IPS DF 4.7 (cell line): ENCODE measurements at regions not wholly inside any gene's neighbourhood (a gene's known extent, or its start where the extent isn't known, plus 50 kb on each side); places are given as distances from the start of the nearest gene placed in this dataset.
A peak's percentile ranks its signal among the peaks of the same experiment; 100 is the strongest.
"Not testable (repeated sequence)": the region's sequence is repeated elsewhere in the genome, so short reads cannot be mapped to it uniquely, and the experiment has no call there.

ENCODE experiments used
- DNase-seq: peaks from one replicate; pipeline ENCODE4 v3.0.0-alpha.2; 2013; ENCODE audit warnings: low spot score; ENCODE audit errors: extremely low read depth

DNA sequence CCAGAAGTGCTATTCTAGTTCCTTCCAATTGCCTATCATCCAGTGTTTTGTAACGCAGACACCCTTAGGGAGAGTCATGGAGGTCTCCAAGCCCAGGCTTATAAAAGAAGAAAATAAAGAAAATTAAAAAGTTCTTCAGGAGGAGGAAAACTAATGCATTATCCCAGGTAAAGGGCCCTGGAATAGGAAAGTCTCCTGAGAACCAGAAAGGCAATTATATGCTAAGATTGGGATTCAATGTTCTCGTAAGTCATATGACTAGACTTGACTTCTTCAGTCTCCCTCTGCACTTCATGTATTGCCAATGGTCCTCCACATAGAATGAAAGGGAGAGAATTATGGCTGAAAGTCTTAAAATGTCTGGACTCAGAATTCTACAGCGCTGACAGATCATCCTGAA, 154.4 kb upstream of the STK32A start:
- DNase-seq, result no peak

GRCh38 chr5:147081311-147081764, 153.5 kb upstream of the STK32A start:
- DNase-seq, result no peak

DNA sequence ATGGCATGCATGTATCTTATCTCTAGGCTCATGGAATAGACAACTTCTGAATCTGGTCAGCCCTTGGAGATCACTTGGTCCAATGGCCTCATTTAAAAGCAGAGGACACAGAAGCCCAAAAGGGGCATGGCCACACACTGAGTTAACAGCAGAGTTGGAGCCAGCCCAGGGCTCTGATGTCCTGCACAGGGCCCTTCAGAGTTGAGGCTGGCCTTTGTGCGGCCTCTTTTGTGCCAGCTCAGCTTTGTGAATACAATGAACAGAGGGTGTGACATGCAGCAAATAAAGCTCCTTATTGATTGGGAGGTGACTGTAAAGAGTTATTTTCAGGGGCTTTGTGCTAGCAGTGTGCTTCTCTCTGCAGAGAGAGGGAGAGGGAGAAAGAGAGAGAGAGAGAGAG, 150.1 kb upstream of the STK32A start:
- no peak for DNase-seq

- no peak for DNase-seq
These were observed 149.4 kb upstream of the STK32A start for GRCh38 chr5:147085409-147085808.

- no peak for DNase-seq
These were observed 142.8 kb upstream of the STK32A start for GRCh38 chr5:147092044-147092443.

DNA sequence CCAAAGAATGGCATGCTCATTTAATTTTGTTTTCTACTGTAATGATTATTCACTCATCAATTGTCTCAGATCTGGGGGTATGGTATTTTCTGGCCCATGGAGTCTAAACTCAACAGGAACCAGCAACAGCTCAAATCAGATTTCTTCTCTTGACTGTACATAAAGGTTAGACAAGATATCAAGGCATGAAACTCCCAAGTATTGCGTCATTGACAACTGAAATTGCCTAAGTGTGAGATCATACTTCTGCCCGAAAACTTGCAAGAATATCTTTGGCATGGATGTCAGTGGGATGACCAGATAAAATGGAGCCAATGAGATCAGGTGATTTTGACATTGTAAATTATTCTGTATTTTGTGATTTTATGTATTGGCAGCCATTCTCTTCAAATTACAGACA, 141.7 kb upstream of the STK32A start:
- DNase-seq, result no peak

- no peak for DNase-seq
These were observed 139.1 kb upstream of the STK32A start for GRCh38 chr5:147095740-147096139.

- peak; percentile 36 for DNase-seq
These were observed 136.5 kb upstream of the STK32A start for GRCh38 chr5:147098233-147098790.

DNA sequence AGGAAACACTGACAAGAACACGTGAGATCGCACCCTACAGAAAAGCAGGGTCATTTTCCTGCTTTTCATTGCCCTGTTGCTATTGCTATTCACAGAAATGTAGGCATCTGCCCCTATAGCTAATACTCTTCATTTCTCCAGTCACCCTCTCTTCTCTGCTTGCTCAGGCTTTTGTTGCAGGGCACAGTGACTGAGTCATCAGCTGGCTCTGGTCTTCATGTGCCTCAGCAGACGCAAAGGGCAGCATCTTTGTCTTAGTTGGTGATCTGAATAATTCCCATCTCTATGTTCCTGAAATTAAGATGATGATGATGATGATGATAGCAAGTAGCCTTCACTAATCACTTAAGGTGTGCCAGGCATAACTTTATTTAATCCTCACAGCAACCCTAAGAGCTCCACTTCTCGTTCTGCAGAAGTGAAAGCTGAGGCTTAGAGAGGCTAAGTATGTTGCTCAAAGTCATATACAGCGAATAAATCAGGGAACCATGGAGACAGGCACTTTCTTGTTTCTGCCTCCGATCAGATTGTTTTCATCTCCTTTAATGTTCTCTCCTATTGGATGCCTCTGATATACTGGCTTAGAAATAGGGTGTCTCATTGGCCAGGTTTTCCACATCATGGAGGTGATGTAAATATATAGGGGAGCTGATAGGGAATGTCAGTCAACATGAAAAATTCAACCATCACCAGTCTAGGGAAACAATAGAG, 133.0 kb upstream of the STK32A start:
- no peak for DNase-seq

DNA sequence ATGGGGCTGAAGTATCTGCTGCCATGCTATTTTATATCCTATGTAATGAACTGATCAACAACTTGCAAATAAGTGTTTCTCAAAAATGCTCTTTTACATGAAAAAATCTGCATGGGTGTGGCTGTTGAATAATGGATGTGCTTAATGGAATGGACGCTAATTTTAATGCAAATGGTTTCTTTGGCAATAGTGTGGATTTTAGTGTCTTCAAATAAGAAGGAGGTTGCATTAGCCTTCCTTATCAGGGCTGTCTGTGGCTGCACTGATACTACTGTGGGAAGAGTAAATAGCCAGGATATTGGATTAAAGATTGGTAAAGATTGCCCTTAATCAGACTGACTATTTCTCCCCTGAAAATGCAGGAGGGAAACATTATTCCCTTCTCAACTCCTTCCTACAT, 121.9 kb upstream of the STK32A start:
- DNase-seq, result no peak

- no peak for DNase-seq
These were observed 120.9 kb upstream of the STK32A start for GRCh38 chr5:147113967-147114366.

DNA sequence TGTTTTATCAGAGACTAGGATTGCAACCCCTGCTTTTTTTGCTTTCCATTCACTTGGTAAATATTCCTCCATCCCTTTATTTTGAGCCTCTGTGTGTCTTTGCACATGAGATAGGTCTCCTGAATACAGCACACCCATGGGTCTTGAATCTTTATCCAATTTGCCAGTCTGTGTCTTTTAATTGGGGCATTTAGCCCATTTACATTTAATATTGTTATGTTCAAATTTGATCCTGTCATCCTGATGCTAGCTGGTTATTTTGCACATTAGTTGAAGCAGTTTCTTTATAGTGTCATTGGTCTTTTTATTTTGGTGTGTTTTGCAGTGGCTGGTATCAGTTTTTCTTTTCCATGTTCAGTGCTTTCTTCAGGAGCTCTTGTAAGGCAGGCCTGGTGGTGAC, 95.1 kb upstream of the STK32A start:
- DNase-seq, result not testable (repeated sequence)

- no peak for DNase-seq
These were observed 94.3 kb upstream of the STK32A start for GRCh38 chr5:147140558-147140957.

- not testable (repeated sequence) for DNase-seq
These were observed 93.2 kb upstream of the STK32A start for GRCh38 chr5:147141580-147141979.

DNA sequence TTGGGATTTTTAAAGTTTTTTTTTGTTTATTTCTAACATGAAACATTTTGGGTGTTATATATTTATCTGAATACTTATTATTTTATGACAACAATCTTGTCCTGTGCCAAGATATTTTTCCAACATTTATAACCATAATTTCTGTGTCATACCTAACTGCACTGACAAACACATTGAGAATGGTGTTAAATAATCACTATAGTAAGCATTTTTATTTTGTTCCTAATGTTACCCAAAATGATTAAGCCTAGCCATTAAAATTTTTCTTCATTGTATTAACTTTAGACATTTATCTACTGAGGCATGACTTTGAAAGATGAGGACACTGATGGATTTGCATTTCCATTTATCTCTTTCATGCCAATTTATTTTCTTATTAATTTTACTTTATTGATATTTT, 91.6 kb upstream of the STK32A start:
- DNase-seq, result no peak

- DNase-seq, result no peak
These were observed 89.5 kb upstream of the STK32A start for GRCh38 chr5:147145328-147145727.

DNA sequence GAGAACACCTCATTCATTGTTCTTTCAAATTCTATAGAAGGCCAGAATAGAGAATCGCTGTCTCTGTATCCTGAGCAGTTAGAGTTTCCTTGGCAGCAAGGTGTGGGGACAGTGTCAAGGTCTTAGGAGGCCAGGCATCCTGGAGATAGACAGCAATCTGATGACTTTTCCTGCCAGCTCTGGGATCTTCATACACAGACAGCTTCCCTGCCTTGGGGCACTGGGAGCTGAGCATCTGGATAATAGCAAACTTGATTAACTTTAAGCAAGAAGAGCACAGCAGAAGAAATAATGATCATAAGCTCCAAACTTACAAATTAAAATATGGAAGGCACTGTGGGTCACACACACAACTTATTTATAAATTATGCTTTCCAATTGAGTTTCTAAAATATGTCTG, 86.1 kb upstream of the STK32A start:
- no peak for DNase-seq

DNA sequence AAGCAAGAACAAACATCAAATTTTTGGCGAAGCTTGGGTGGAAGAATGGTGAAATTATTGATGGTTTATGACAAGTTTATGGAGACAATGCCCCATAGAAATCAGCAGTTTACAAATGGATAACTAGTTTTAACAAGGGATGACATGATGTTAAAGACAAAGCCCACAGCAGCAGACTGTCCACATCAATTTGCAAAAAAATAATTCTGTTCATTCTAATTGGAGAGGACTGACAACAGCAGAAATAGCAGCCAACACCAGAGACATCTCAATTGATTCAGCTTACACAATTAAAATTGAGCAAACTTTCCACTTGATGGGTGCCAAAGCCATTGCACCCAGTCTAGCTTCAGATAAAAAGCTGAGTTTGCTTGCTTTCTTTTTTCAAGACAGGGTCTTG, 82.7 kb upstream of the STK32A start:
- DNase-seq, result no peak

- no peak for DNase-seq
These were observed 80.0 kb upstream of the STK32A start for GRCh38 chr5:147154809-147155208.

DNA sequence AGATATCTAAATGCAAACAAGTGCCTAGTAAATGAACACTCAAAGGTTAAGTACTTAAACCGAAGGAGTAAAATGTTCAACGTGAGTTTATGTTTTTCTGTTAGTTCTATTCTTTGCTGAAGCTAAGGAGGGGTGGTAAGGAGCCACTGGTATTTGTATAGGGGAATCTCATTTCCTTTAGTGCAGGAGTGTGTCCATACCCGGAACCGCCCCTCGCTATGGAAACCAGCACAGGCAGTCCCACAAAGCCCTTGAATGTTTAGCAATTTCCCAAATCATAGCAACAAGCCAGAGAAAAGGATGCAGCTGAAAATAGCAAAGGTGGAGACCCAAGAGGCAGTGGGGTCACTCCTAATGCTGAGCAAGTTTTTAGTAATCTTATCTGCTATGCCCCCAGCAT, 78.8 kb upstream of the STK32A start:
- DNase-seq, result no peak

DNA sequence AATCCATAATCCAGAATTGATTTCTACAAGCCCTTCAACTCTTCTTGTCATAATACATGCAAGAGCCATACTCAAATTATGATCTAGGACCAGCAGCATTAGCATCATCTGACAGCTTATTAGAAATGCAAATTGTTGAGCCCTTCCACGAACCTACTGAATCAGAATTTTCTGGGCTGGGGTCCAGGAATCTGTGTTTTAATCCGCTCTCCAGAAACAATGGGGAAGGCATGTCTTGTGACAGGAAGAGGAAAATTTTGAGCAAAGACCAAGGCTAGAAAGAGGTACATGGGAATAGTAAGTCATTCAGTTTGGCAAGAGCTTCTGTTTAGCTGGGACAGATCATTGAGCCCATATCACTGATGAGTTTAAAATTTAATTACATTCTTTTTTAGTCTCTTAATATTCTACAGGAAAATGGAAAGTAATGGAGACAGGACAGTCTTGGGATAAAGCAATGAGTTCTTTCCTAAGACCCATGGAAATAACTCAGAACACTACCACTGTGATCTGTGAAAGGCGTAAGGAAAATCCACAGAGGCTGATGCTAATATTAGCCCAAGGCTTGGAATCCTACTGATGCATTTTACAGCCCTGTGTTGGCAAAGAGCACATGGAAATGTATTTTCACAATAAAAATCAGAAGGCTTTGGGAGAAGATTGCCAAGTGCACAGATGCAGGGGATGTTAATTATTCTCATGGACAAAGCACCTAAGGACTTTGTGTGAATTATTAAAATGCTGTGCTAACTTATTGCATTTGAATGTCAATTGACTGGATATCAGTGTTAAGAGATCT, 73.7 kb upstream of the STK32A start:
- no peak for DNase-seq

- DNase-seq, result no peak
These were observed 72.1 kb upstream of the STK32A start for GRCh38 chr5:147162740-147163139.

DNA sequence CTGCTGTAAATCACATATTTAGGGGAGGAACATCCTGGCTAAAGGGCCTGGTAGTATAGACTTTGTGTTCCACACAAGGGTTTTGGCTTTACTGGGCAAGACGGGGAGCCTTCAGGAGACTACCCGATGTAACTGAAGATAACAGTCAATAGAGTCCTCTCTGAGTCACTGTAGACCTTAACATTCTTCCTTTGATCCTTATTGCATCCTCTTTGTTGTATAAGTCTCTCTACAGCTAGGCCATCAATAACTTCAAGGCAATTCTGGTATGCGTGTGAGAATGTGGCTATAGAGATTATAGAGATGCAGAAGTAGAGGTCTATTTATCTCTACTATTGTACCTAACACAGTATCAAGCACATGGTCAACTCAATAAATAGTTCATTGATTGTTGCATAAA, 67.3 kb upstream of the STK32A start:
- DNase-seq, result no peak
